Caco-2 (cell line): ENCODE measurements at regions not wholly inside any gene's neighbourhood (a gene's known extent, or its start where the extent isn't known, plus 50 kb on each side); places are given as distances from the start of the nearest gene placed in this dataset.

Experiments used
- BruUV-seq: library from RNA; stranded (reverse); fragments of 400-500 nt; replicated peaks from 2 replicates; lab custom pipeline; 2021; lab: Mats Ljungman, UMichigan
- CTCF ChIA-PET: fragments of 300-600 bp; sonication (Branson Sonifier 250); formaldehyde crosslinking; loops from one replicate; lab custom pipeline; 2022; ENCODE audit warnings: antibody characterized with exemption; lab: Charles Lee
- POLR2A ChIA-PET: fragments of 300-600 bp; sonication (Branson Sonifier 250); formaldehyde crosslinking; loops from one replicate; lab custom pipeline; 2022; ENCODE audit warnings: antibody characterized with exemption; lab: Charles Lee
- DNase-seq, 2 experiments: peaks; one replicate each; pipeline versions ENCODE4 v3.0.0 to v3.0.0-alpha.2; 2020 to 2022
- H3K27me3 ChIP-seq: replicated peaks from 2 replicates; pipeline ENCODE4 v1.6.0; 2011; ENCODE audit warnings: low read length; ENCODE audit not compliant: control insufficient read depth, insufficient read depth
- H3K36me3 ChIP-seq: 2 replicates; pipeline ENCODE4 v1.5.1; 2011; ENCODE audit warnings: low read length; ENCODE audit not compliant: control insufficient read depth, insufficient read depth
- H3K4me1 ChIP-seq: fragments of 250-450 bp; sonication (Bioruptor Pico); 2 replicates; pipeline ENCODE4 v1.5.1; 2020; ENCODE audit warnings: mild to moderate bottlenecking
- H3K4me3 ChIP-seq: 2 replicates; pipeline ENCODE4 v1.5.1; 2011; ENCODE audit warnings: low read depth, mild to moderate bottlenecking, control low read depth, low read length
- H3K9me3 ChIP-seq: fragments of 250-450 bp; sonication (Bioruptor Pico); 2 replicates; pipeline ENCODE4 v1.5.1; 2020; ENCODE audit warnings: mild to moderate bottlenecking, moderate library complexity
- H3K27ac Mint-ChIP-seq: one replicate; pipeline ENCODE4 v1.8.0; 2022; ENCODE audit warnings: mixed read lengths; ENCODE audit not compliant: unreplicated experiment
- H3K27me3 Mint-ChIP-seq: one replicate; pipeline ENCODE4 v1.8.0; 2022; ENCODE audit warnings: mixed read lengths; ENCODE audit not compliant: insufficient read depth, unreplicated experiment
- H3K36me3 Mint-ChIP-seq: one replicate; pipeline ENCODE4 v1.8.0; 2022; ENCODE audit warnings: mild to moderate bottlenecking, mixed read lengths; ENCODE audit not compliant: insufficient read depth, unreplicated experiment
- H3K4me1 Mint-ChIP-seq: one replicate; pipeline ENCODE4 v1.8.0; 2022; ENCODE audit warnings: low read depth, mixed read lengths; ENCODE audit not compliant: unreplicated experiment
- H3K4me3 Mint-ChIP-seq: one replicate; pipeline ENCODE4 v1.8.0; 2022; ENCODE audit warnings: mild to moderate bottlenecking, moderate library complexity, mixed read lengths; ENCODE audit not compliant: unreplicated experiment
- H3K9me3 Mint-ChIP-seq: one replicate; pipeline ENCODE4 v1.8.0; 2022; ENCODE audit warnings: mixed read lengths; ENCODE audit not compliant: unreplicated experiment
- CTCF ChIP-seq, 2 experiments: fragments of 200-600 bp in 1 of 2; IDR thresholded peaks; 1 replicate in 1 of 2; 2 replicates in 1 of 2; pipeline versions ENCODE4 v1.5.1 to v1.8.0; 2011 to 2022; ENCODE audit warnings: antibody characterized with exemption in 1 of 2, control low read depth in 1 of 2, inconsistent platforms in 1 of 2, low read depth in 1 of 2, low read length in 1 of 2, mild to moderate bottlenecking in 1 of 2, moderate library complexity in 1 of 2; ENCODE audit not compliant: insufficient read depth in 1 of 2, severe bottlenecking in 1 of 2, unreplicated experiment in 1 of 2
- intact Hi-C: fragments of 100-400 bp; cut with micrococcal nuclease; formaldehyde crosslinking; loops from one replicate; pipeline ENCODE4 v1.10.0; 2022; ENCODE audit not compliant: unreplicated experiment

GRCh38 chr6:156183678-156184077 is 593.5 kb upstream of the ARID1B start:
- no peak for DNase-seq
- no peaks in the 10 kb centered on the region for H3K4me1 Mint-ChIP-seq
- Histone ChIP-seq H3K4me3 (no peak overlapping the region), H3K36me3 (no peaks in the 10 kb centered on the region), H3K27me3 (no peaks in the 10 kb centered on the region; the same call in 1 of the 2 replicates), H3K4me1 (no peaks in the 10 kb centered on the region), H3K9me3 (no peaks in the 10 kb centered on the region)
- intact Hi-C loops: no loop called here
- TF ChIP-seq CTCF (IDR thresholded peaks at IDR 0.05; ENCODE audit: insufficient read depth in 1 of 2, low read depth in 1 of 2, low read length in 1 of 2, severe bottlenecking in 1 of 2, unreplicated experiment in 1 of 2): no peak
- BruUV-seq: no TSS peak
- no peak overlapping the region for H3K27ac Mint-ChIP-seq
- H3K4me3 Mint-ChIP-seq: no peak overlapping the region
- CTCF ChIA-PET: no interaction called here
- POLR2A ChIA-PET: no interaction called here
- H3K9me3 Mint-ChIP-seq: no peaks in the 10 kb centered on the region
- H3K27me3 Mint-ChIP-seq: peaks cover 3% of the 10 kb centered on the region
- H3K36me3 Mint-ChIP-seq: no peaks in the 10 kb centered on the region

DNA sequence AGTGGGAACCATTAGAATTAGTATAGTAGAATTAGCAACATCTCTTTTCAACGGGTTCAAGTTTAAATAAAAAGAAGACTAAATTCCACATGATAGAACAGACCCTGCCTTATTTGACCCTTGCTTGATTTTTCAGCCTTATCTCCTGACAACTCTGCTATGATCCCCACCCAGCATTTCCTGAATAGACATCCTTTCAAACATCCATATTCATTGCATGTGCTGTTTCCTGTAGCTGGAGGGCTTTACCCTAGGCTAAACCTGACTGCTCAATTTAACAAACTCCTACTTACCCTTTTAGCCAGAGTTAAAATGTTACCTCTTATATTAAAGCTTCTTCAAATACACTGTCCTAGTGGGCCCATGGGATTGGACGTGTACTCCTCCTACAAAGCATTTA is 594.8 kb upstream of the ARID1B start:
- H3K9me3 ChIP-seq: no peaks in the 10 kb centered on the region
- no TSS peak for BruUV-seq
- no peaks in the 10 kb centered on the region for H3K27me3 ChIP-seq
- intact Hi-C loops: no loop called here
- no peaks in the 10 kb centered on the region for H3K36me3 ChIP-seq
- no peak overlapping the region for H3K4me3 Mint-ChIP-seq
- no peaks in the 10 kb centered on the region for H3K9me3 Mint-ChIP-seq
- no peaks in the 10 kb centered on the region for H3K36me3 Mint-ChIP-seq
- TF ChIP-seq CTCF (IDR thresholded peaks at IDR 0.05; ENCODE audit: insufficient read depth in 1 of 2, low read depth in 1 of 2, low read length in 1 of 2, severe bottlenecking in 1 of 2, unreplicated experiment in 1 of 2): no peak
- no peak overlapping the region for H3K27ac Mint-ChIP-seq
- H3K4me1 Mint-ChIP-seq: no peaks in the 10 kb centered on the region
- no peaks in the 10 kb centered on the region for H3K4me1 ChIP-seq
- no peak for DNase-seq
- ChIA-PET CTCF (no interaction called here), POLR2A (no interaction called here)
- no peak overlapping the region for H3K4me3 ChIP-seq
- no peaks in the 10 kb centered on the region for H3K27me3 Mint-ChIP-seq

DNA sequence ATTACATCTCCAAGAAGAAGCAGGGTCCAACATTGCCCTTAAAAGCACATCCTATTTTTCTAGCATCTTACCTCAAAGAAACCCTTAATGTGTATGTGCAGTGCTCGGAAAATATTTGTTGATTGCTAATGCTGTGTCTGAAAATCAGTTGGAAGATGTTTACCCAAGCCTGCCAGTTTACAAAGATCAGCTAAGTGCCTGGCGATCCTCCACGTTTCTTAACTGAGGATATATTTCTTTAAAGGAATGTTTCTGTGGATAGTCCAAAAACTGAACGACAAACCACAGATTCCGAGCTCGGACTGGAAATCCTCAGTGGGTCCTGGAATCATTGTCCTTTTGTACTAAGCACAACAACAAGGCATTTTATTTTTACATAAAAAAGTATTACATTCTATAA is 595.7 kb upstream of the ARID1B start:
- intact Hi-C loops: no loop called here
- Mint-ChIP-seq H3K4me1 (no peaks in the 10 kb centered on the region), H3K9me3 (no peaks in the 10 kb centered on the region), H3K27ac (no peak overlapping the region), H3K4me3 (no peak overlapping the region), H3K36me3 (no peaks in the 10 kb centered on the region), H3K27me3 (no peaks in the 10 kb centered on the region)
- Histone ChIP-seq H3K4me1 (no peaks in the 10 kb centered on the region), H3K36me3 (no peaks in the 10 kb centered on the region), H3K4me3 (no peak overlapping the region), H3K27me3 (no peaks in the 10 kb centered on the region), H3K9me3 (no peaks in the 10 kb centered on the region)
- BruUV-seq: no TSS peak
- no peak for TF ChIP-seq CTCF (IDR thresholded peaks at IDR 0.05; ENCODE audit: insufficient read depth in 1 of 2, low read depth in 1 of 2, low read length in 1 of 2, severe bottlenecking in 1 of 2, unreplicated experiment in 1 of 2)
- ChIA-PET POLR2A (no interaction called here), CTCF (no interaction called here)
- no peak for DNase-seq
